Lung microvascular endothelial cell (primary cell): ENCODE measurements at regions not wholly inside any gene's neighbourhood (a gene's known extent, or its start where the extent isn't known, plus 50 kb on each side); places are given as distances from the start of the nearest gene placed in this dataset.
"Not testable (repeated sequence)": the region's sequence is repeated elsewhere in the genome, so short reads cannot be mapped to it uniquely, and the experiment has no call there.

ENCODE experiments used
- DNase-seq, 2 donors: peaks; one replicate each; pipeline versions ENCODE4 v3.0.0 to v3.0.0-alpha.2; 2010; ENCODE audit warnings: low read depth in 2 of 2

- no peak for DNase-seq
These were observed 873.5 kb downstream of the REEP3 start for GRCh38 chr10:64394744-64395143.

- DNase-seq, result no peak
These were observed 875.0 kb downstream of the REEP3 start for GRCh38 chr10:64396105-64396708.

GRCh38 chr10:64397125-64397524, 875.9 kb downstream of the REEP3 start:
- no peak for DNase-seq

- no peak for DNase-seq
These were observed 887.4 kb downstream of the REEP3 start for GRCh38 chr10:64408391-64409183.

GRCh38 chr10:64409349-64409748, 888.1 kb downstream of the REEP3 start:
- no peak for DNase-seq

GRCh38 chr10:64416011-64416410, 894.8 kb downstream of the REEP3 start:
- no peak for DNase-seq

- no peak for DNase-seq
These were observed 898.3 kb downstream of the REEP3 start for GRCh38 chr10:64419461-64419860.

GRCh38 chr10:64426745-64427144, 905.5 kb downstream of the REEP3 start:
- no peak for DNase-seq

GRCh38 chr10:64430690-64431323, 909.6 kb downstream of the REEP3 start:
- DNase-seq, result no peak

DNA sequence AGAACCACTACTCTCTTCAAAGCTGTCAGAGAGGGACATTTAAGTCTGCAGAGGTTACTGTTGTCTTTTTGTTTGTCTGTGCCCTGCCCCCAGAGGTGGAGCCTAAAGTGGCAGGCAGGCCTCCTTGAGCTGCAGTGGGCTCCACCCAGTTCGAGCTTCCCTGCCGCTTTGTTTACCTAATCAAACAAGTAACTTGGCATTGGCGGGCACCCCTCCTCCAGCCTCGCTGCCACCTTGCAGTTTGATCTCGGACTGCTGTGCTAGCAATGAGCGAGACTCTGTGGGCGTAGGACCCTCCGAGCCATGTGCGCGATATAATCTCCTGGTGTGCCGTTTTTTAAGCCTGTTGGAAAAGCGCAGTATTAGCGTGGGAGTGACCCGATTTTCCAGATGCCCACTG, 920.7 kb downstream of the REEP3 start:
- not testable (repeated sequence) for DNase-seq

- DNase-seq, result no peak
These were observed 923.0 kb downstream of the REEP3 start for GRCh38 chr10:64444163-64444562.

GRCh38 chr10:64444564-64444963, 923.4 kb downstream of the REEP3 start:
- no peak for DNase-seq

DNA sequence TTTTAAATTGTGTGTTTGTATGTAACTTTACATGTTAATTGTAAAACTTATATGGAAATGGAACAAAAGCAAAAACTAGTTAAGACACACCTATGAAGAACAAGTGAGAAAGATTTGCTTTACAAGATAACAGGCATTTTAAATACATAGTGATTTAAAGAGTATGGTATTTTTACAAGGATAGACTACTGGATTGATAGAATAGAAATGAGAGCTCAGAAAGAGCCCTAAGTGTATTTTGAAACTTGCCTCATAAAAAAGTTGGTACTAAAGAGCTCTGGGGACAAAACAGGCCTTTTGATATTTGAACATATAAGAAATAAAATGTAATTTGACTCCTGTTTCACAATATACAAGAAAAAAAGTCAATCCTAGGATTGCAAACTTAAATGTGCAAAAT, 928.4 kb downstream of the REEP3 start:
- no peak for DNase-seq

- DNase-seq, result no peak
These were observed 929.1 kb downstream of the REEP3 start for GRCh38 chr10:64450312-64450711.

GRCh38 chr10:64454962-64455361, 933.8 kb downstream of the REEP3 start:
- no peak for DNase-seq

GRCh38 chr10:64458306-64458705, 937.1 kb downstream of the REEP3 start:
- DNase-seq, result no peak

DNA sequence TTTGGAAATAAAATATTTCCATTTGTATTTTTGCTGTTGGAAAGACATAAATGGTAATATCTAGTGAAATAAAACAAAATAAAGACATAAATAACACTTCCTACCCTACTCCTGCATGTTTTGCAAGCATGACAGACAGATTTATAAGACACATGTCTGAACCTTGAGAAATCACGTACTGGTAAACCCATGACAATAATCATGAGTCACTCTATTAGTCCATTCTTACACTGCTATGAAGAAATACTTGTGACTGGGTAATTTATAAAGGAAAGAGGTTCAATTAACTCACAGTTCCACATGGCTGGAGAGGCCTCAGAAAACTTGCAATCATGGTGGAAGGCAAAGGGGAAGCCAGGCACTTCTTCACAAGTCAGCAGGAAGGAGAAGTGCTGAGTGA, 942.2 kb downstream of the REEP3 start:
- no peak for DNase-seq

DNA sequence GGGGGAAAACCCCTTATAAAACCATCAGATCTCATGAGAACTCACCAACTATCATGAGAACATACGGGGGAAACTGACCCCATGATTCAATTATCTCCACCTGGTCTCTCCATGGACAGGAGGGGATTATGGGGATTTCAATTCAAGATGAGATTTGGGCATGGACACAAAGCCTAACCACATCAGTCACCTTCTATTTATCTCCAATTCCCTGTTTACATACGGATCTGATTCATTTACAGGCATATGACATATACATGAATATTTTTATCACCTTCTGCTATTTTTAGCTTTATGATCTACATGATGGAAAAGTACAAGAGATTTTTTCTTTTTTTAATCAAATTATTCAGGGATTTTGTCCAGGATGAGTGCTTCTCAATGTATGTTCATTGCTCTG, 944.5 kb downstream of the REEP3 start:
- no peak for DNase-seq

- DNase-seq, result no peak
These were observed 947.0 kb downstream of the REEP3 start for GRCh38 chr10:64468219-64468618.

GRCh38 chr10:64476506-64476905, 955.3 kb downstream of the REEP3 start:
- DNase-seq, result no peak

DNA sequence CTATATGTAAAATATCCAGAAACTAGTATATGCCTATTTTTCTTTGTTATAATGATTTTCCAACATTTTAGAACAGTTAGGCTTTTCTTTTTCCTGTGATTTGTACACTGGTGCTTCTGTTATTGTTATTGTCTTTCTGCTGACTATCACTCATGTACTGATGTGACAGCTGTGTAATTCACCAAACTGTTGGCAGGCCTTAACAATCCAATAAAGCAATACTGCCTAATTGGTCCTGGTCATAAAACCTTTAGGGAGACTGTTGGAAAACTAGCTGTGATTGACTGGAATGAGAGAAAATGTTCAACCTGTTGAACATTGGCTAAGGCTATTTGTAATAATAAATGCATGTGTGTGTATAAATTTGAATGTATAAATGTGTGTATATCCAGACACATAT, 956.6 kb downstream of the REEP3 start:
- no peak for DNase-seq

DNA sequence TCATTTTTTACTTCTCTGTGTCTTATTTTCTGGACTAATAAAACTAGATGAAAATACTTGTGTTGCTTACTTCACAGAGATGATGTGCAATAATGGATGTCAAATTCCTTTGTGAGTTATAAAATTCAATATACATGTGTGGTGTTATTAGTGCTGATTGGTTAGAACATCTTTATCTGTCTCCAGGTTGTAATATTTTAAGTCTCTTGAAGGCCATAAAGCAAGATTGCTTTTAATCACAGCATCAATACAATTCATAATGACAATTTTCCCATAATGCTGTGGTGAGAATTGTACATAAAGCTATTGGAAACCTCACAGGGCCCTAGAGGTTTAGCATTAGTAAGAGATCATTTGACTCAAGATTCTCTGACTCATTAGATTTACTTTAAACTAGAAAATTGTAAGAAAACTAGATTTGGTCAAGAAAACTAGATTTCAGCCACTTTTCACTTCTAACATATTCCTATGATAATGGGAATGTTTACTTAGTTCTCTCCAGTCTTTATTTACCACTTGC, 963.7 kb downstream of the REEP3 start:
- DNase-seq, result no peak

DNA sequence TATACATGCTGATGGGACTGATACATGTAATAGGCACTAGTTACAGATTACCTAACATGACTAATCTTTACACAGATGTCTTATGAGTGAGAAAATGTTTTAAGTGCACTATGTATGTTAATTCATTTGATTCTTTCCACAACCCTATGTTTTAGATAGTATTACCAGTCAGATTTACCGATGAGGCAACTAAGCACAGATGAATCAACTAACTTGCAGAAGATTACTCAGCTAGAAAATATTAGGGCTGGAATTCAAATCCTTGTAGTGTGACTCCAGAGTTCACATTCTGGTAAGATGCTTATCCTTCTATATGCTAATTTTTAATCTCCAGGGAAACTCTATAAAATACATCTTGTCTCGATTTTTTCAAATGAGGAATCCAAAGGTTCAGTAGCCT, 964.9 kb downstream of the REEP3 start:
- no peak for DNase-seq
